IMR-90 (cell line): ENCODE measurements at regions not wholly inside any gene's neighbourhood (a gene's known extent, or its start where the extent isn't known, plus 50 kb on each side); places are given as distances from the start of the nearest gene placed in this dataset.

Experiments
- ATAC-seq: fragments of 200-7000 bp; cut with Tn5 transposase; 2 replicates; pipeline ENCODE4 v1.9.1; 2020; ENCODE audit warnings: low read depth, mild to moderate bottlenecking, moderate library complexity
- BruUV-seq: library from RNA; stranded (reverse); fragments of 400-500 nt; replicated peaks from 2 replicates; lab custom pipeline; 2021; lab: Mats Ljungman, UMichigan
- CTCF ChIA-PET: fragments of 300-600 bp; formaldehyde crosslinking; extraction: SDS; loops from one replicate; lab custom pipeline; 2021; ENCODE audit warnings: antibody characterized with exemption; lab: Yijun Ruan, JAX
- POLR2A ChIA-PET: fragments of 300-600 bp; sonication (Branson Sonifier 250); formaldehyde crosslinking; loops from one replicate; lab custom pipeline; 2022; ENCODE audit warnings: antibody characterized with exemption; ENCODE audit not compliant: unreplicated experiment; lab: Charles Lee
- DNase-seq: peaks from one replicate; pipeline ENCODE4 v3.0.0; 2013
- H2AFZ ChIP-seq: replicated peaks from 2 replicates; pipeline ENCODE3; 2013; ENCODE audit warnings: low read length, mild to moderate bottlenecking; ENCODE audit not compliant: poor library complexity
- H2AK5ac ChIP-seq: 2 replicates; pipeline ENCODE4 v1.6.1; 2013; ENCODE audit warnings: low read depth, low read length, inconsistent platforms
- H2AK9ac ChIP-seq: replicated peaks from 2 replicates; pipeline ENCODE3; 2013; ENCODE audit warnings: mild to moderate bottlenecking, low read depth, low read length, moderate library complexity; ENCODE audit not compliant: poor library complexity
- H2BK120ac ChIP-seq: 2 replicates; pipeline ENCODE4 v1.6.1; 2013; ENCODE audit warnings: low read depth, low read length, inconsistent platforms
- H2BK15ac ChIP-seq: 3 replicates; pipeline ENCODE4 v1.6.1; 2013; ENCODE audit warnings: low read depth, low read length, inconsistent platforms
- H2BK20ac ChIP-seq: 2 replicates; pipeline ENCODE4 v1.6.1; 2013; ENCODE audit warnings: low read depth, mild to moderate bottlenecking, inconsistent platforms, low read length, moderate library complexity
- H2BK5ac ChIP-seq: 2 replicates; pipeline ENCODE4 v1.6.1; 2013; ENCODE audit warnings: mild to moderate bottlenecking, low read depth, low read length, inconsistent platforms; ENCODE audit not compliant: poor library complexity, severe bottlenecking
- H3K14ac ChIP-seq: replicated peaks from 2 replicates; pipeline ENCODE4 v1.6.1; 2013; ENCODE audit warnings: low read depth, low read length, inconsistent platforms
- H3K18ac ChIP-seq: 2 replicates; pipeline ENCODE4 v1.6.1; 2013; ENCODE audit warnings: low read depth, low read length, control low read depth
- H3K23ac ChIP-seq: 2 replicates; pipeline ENCODE4 v1.6.1; 2013; ENCODE audit warnings: low read depth, low read length, inconsistent platforms
- H3K27ac ChIP-seq: 2 replicates; pipeline ENCODE4 v1.5.1; 2013; ENCODE audit warnings: mild to moderate bottlenecking, control low read depth, low read length; ENCODE audit not compliant: insufficient read depth
- H3K27me3 ChIP-seq: 2 replicates; pipeline ENCODE4 v1.6.1; 2013; ENCODE audit warnings: low read length; ENCODE audit not compliant: control insufficient read depth, insufficient read depth
- H3K36me3 ChIP-seq: 2 replicates; pipeline ENCODE4 v1.6.1; 2013; ENCODE audit warnings: low read length, mixed read lengths; ENCODE audit not compliant: control insufficient read depth, insufficient read depth
- H3K4ac ChIP-seq: 2 replicates; pipeline ENCODE4 v1.6.1; 2013; ENCODE audit warnings: low read depth, low read length, inconsistent platforms
- H3K4me1 ChIP-seq: 2 replicates; pipeline ENCODE4 v1.6.1; 2013; ENCODE audit warnings: low read length, mixed read lengths; ENCODE audit not compliant: control insufficient read depth, insufficient read depth
- H3K4me2 ChIP-seq: 2 replicates; pipeline ENCODE4 v1.6.1; 2013; ENCODE audit warnings: low read depth, mild to moderate bottlenecking, control low read depth, low read length, moderate library complexity
- H3K4me3 ChIP-seq: 2 replicates; pipeline ENCODE4 v1.5.1; 2013; ENCODE audit warnings: low read depth, mild to moderate bottlenecking, control low read depth, low read length, moderate library complexity; ENCODE audit not compliant: insufficient read depth
- H3K56ac ChIP-seq: 2 replicates; pipeline ENCODE4 v1.6.1; 2013; ENCODE audit warnings: low read length, inconsistent platforms; ENCODE audit not compliant: insufficient read depth; ENCODE audit errors: extremely low read depth
- H3K79me1 ChIP-seq, 2 experiments: 2 replicates each; pipeline ENCODE4 v1.6.1; 2013; ENCODE audit warnings: low read length in 2 of 2, inconsistent platforms in 1 of 2, low read depth in 1 of 2
- H3K9ac ChIP-seq: 2 replicates; pipeline ENCODE4 v1.6.1; 2013; ENCODE audit warnings: low read depth, low read length, control low read depth
- H3K9me1 ChIP-seq: 2 replicates; pipeline ENCODE4 v1.6.1; 2013; ENCODE audit warnings: low read length, inconsistent platforms; ENCODE audit not compliant: insufficient read depth
- H3K9me3 ChIP-seq: 2 replicates; pipeline ENCODE4 v1.6.1; 2013; ENCODE audit warnings: low read length; ENCODE audit not compliant: control insufficient read depth, insufficient read depth
- H4K20me1 ChIP-seq: 2 replicates; pipeline ENCODE4 v1.6.1; 2013; ENCODE audit warnings: low read length, inconsistent platforms; ENCODE audit not compliant: insufficient read depth
- H4K5ac ChIP-seq: 2 replicates; pipeline ENCODE4 v1.6.1; 2013; ENCODE audit warnings: mild to moderate bottlenecking, low read depth, low read length, control low read depth
- H4K8ac ChIP-seq, 2 experiments: 2 replicates each; pipeline ENCODE4 v1.6.1; 2013; ENCODE audit warnings: low read depth in 2 of 2, low read length in 2 of 2, control low read depth in 1 of 2, inconsistent platforms in 1 of 2
- H4K91ac ChIP-seq: 2 replicates; pipeline ENCODE4 v1.6.1; 2013; ENCODE audit warnings: low read depth, low read length, inconsistent platforms; ENCODE audit not compliant: insufficient read depth
- BHLHE40 ChIP-seq: fragments of 150-350 bp; IDR thresholded peaks from 2 replicates; pipeline ENCODE4 v1.6.1; 2016; ENCODE audit warnings: mild to moderate bottlenecking, low read depth, low read length
- CEBPB ChIP-seq: IDR thresholded peaks from 2 replicates; pipeline ENCODE4 v1.6.1; 2012; ENCODE audit warnings: low read depth, low read length, improper control_type of control experiment
- CHD1 ChIP-seq: IDR thresholded peaks from 2 replicates; pipeline ENCODE4 v1.6.1; 2012; ENCODE audit warnings: low read depth, low read length, improper control_type of control experiment
- FOS ChIP-seq: fragments of 150-350 bp; IDR thresholded peaks from 2 replicates; pipeline ENCODE4 v1.6.1; 2016; ENCODE audit warnings: low read depth, low read length
- MAFK ChIP-seq: IDR thresholded peaks from 2 replicates; pipeline ENCODE4 v1.6.1; 2012; ENCODE audit warnings: low read depth, low read length, improper control_type of control experiment
- MAZ ChIP-seq: IDR thresholded peaks from 2 replicates; pipeline ENCODE4 v1.6.1; 2012; ENCODE audit warnings: low read depth, mild to moderate bottlenecking, low read length, improper control_type of control experiment, moderate library complexity, borderline replicate concordance
- MXI1 ChIP-seq: IDR thresholded peaks from 2 replicates; pipeline ENCODE4 v1.6.1; 2012; ENCODE audit warnings: low read depth, mild to moderate bottlenecking, low read length, moderate library complexity, borderline replicate concordance
- NFE2L2 ChIP-seq: fragments of 150-350 bp; IDR thresholded peaks from 2 replicates; pipeline ENCODE4 v1.6.1; 2016; ENCODE audit warnings: low read depth, mild to moderate bottlenecking, low read length
- POLR2A ChIP-seq: IDR thresholded peaks from 2 replicates; pipeline ENCODE4 v1.6.1; 2012; ENCODE audit warnings: mild to moderate bottlenecking, low read depth, low read length
- RAD21 ChIP-seq: IDR thresholded peaks from 2 replicates; pipeline ENCODE4 v1.6.1; 2012; ENCODE audit warnings: low read length, improper control_type of control experiment
- RCOR1 ChIP-seq: IDR thresholded peaks from 2 replicates; pipeline ENCODE4 v1.6.1; 2012; ENCODE audit warnings: mild to moderate bottlenecking, low read length, improper control_type of control experiment; ENCODE audit not compliant: insufficient replicate concordance
- RFX5 ChIP-seq: IDR thresholded peaks from 2 replicates; pipeline ENCODE4 v1.8.0; 2012; ENCODE audit warnings: low read depth, mild to moderate bottlenecking, low read length, moderate library complexity
- SMC3 ChIP-seq: fragments of 150-350 bp; IDR thresholded peaks from 2 replicates; pipeline ENCODE4 v1.6.1; 2016; ENCODE audit warnings: low read depth, mild to moderate bottlenecking, antibody characterized with exemption, low read length, moderate library complexity
- WGBS, 2 experiments: methylation state at CpG; one replicate each; pipeline versions ENCODE4 v1.1.5 to v1.1.7; 2013; ENCODE audit warnings: missing lambda C conversion rate in 2 of 2; ENCODE audit not compliant: insufficient read length in 1 of 2; ENCODE audit errors: extremely low coverage in 2 of 2; 5-methylcytosine and 5-hydroxymethylcytosine counted together
- dilution Hi-C: fragments of 300-500 bp; cut with HindIII; formaldehyde crosslinking; loops from one replicate; pipeline ENCODE4 v1.14.3; 2018; ENCODE audit warnings: low sequenced_read_pairs; ENCODE audit not compliant: unreplicated experiment
- in situ Hi-C: fragments of 300-500 bp; cut with MboI; formaldehyde crosslinking; loops from 3 replicates; pipeline ENCODE4 v1.14.3; 2019; ENCODE audit warnings: low sequenced_read_pairs, inconsistent platforms, mixed read lengths
- intact Hi-C: fragments of 100-400 bp; cut with micrococcal nuclease; formaldehyde crosslinking; loops from 2 replicates; pipeline ENCODE4 v1.10.0; 2022
- TF ChIP-seq, protein P1 (sequence below): fragments of 150-350 bp; IDR thresholded peaks from 2 replicates; pipeline ENCODE4 v1.6.1; 2016; ENCODE audit warnings: low read depth, mild to moderate bottlenecking, low read length, moderate library complexity, borderline replicate concordance
- TF ChIP-seq, protein P2 (sequence below): fragments of 150-350 bp; IDR thresholded peaks from 2 replicates; pipeline ENCODE4 v1.6.1; 2017; ENCODE audit warnings: mild to moderate bottlenecking, antibody characterized with exemption, low read length, low read depth
- TF ChIP-seq, protein P3 (sequence below): conservative IDR thresholded peaks from 2 replicates; pipeline ENCODE4 v1.5.1; 2012; ENCODE audit warnings: mild to moderate bottlenecking, low read depth, low read length, improper control_type of control experiment

DNA sequence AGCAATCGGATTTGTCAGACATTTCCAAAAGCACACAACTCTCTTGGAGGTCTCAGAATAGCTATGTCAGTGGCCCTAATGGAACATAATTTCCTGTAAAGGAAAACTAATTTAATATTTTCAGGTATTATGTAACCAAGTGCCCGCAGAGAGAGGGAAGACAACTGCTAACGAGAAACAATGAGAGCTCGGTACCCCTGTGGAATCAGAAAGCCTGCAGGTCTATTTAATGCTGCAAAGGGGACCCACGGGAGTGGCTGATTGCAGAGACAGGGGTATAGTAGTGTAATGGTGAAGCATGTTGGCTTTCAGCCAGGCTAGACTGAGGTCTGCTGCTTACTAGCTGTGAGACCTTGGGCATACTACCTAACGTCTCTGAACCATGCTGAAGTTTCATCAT, 508.1 kb upstream of the BRINP1 start:
- in situ Hi-C loops (no loop called here), dilution Hi-C loops (no loop called here), intact Hi-C loops (no loop called here)
- Histone ChIP-seq H2AFZ (no peak overlapping the region), H2AK9ac (no peak overlapping the region), H3K14ac (no peak overlapping the region), H2AK5ac (no peak overlapping the region), H2BK20ac (no peak overlapping the region), H3K27ac (no peak overlapping the region), H4K20me1 (no peaks in the 10 kb centered on the region), H3K56ac (no peak overlapping the region), H3K4ac (no peak overlapping the region), H3K4me2 (no peak overlapping the region), H3K23ac (no peak overlapping the region), H3K9me3 (no peaks in the 10 kb centered on the region; the same call in 1 of the 2 replicates), H3K36me3 (no peaks in the 10 kb centered on the region), H3K9ac (no peak overlapping the region), H3K79me1 (no peaks in the 10 kb centered on the region), H3K27me3 (no peaks in the 10 kb centered on the region), H2BK5ac (no peak overlapping the region), H3K4me1 (no peaks in the 10 kb centered on the region), H3K9me1 (no peaks in the 10 kb centered on the region), H2BK15ac (no peak overlapping the region), H2BK120ac (no peak overlapping the region), H3K4me3 (no peak overlapping the region), H3K18ac (no peak overlapping the region), H4K5ac (no peak overlapping the region), H4K8ac (no peak overlapping the region), H4K91ac (no peak overlapping the region)
- TF ChIP-seq BHLHE40 (no peak), NFE2L2 (no peak), RFX5 (no peak), SMC3 (no peak), FOS (no peak), MAFK (no peak), RAD21 (no peak), RCOR1 (no peak), CEBPB (no peak), MAZ (no peak), CHD1 (no peak), POLR2A (no peak), MXI1 (no peak)
- TF ChIP-seq, protein P1, sequence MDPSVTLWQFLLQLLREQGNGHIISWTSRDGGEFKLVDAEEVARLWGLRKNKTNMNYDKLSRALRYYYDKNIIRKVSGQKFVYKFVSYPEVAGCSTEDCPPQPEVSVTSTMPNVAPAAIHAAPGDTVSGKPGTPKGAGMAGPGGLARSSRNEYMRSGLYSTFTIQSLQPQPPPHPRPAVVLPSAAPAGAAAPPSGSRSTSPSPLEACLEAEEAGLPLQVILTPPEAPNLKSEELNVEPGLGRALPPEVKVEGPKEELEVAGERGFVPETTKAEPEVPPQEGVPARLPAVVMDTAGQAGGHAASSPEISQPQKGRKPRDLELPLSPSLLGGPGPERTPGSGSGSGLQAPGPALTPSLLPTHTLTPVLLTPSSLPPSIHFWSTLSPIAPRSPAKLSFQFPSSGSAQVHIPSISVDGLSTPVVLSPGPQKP: no peak
- TF ChIP-seq, protein P2, sequence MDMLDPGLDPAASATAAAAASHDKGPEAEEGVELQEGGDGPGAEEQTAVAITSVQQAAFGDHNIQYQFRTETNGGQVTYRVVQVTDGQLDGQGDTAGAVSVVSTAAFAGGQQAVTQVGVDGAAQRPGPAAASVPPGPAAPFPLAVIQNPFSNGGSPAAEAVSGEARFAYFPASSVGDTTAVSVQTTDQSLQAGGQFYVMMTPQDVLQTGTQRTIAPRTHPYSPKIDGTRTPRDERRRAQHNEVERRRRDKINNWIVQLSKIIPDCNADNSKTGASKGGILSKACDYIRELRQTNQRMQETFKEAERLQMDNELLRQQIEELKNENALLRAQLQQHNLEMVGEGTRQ: no peak
- TF ChIP-seq, protein P3, sequence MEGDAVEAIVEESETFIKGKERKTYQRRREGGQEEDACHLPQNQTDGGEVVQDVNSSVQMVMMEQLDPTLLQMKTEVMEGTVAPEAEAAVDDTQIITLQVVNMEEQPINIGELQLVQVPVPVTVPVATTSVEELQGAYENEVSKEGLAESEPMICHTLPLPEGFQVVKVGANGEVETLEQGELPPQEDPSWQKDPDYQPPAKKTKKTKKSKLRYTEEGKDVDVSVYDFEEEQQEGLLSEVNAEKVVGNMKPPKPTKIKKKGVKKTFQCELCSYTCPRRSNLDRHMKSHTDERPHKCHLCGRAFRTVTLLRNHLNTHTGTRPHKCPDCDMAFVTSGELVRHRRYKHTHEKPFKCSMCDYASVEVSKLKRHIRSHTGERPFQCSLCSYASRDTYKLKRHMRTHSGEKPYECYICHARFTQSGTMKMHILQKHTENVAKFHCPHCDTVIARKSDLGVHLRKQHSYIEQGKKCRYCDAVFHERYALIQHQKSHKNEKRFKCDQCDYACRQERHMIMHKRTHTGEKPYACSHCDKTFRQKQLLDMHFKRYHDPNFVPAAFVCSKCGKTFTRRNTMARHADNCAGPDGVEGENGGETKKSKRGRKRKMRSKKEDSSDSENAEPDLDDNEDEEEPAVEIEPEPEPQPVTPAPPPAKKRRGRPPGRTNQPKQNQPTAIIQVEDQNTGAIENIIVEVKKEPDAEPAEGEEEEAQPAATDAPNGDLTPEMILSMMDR: no peak
- no TSS peak for BruUV-seq
- no CpG with 5 or more reads among the region's 6 CpGs for WGBS, 2 experiments
- ChIA-PET POLR2A (no interaction called here), CTCF (no interaction called here)
- DNase-seq (no peak), ATAC-seq (no peak)
